Stimulated activated CD8-positive, alpha-beta memory T cell treated with anti-CD3 and anti-CD28 coated beads, Interleukin-7, amount 100 ng/mL, for 48 hours (primary cell): ENCODE measurements at regions not wholly inside any gene's neighbourhood (a gene's known extent, or its start where the extent isn't known, plus 50 kb on each side); places are given as distances from the start of the nearest gene placed in this dataset.
"Not testable (repeated sequence)": the region's sequence is repeated elsewhere in the genome, so short reads cannot be mapped to it uniquely, and the experiment has no call there.

Experiments used
- DNase-seq, 2 donors: peaks; one replicate each; pipeline ENCODE4 v3.0.0-alpha.2; 2020; ENCODE audit warnings: low read depth in 1 of 2; ENCODE audit errors: extremely low read depth in 1 of 2

DNA sequence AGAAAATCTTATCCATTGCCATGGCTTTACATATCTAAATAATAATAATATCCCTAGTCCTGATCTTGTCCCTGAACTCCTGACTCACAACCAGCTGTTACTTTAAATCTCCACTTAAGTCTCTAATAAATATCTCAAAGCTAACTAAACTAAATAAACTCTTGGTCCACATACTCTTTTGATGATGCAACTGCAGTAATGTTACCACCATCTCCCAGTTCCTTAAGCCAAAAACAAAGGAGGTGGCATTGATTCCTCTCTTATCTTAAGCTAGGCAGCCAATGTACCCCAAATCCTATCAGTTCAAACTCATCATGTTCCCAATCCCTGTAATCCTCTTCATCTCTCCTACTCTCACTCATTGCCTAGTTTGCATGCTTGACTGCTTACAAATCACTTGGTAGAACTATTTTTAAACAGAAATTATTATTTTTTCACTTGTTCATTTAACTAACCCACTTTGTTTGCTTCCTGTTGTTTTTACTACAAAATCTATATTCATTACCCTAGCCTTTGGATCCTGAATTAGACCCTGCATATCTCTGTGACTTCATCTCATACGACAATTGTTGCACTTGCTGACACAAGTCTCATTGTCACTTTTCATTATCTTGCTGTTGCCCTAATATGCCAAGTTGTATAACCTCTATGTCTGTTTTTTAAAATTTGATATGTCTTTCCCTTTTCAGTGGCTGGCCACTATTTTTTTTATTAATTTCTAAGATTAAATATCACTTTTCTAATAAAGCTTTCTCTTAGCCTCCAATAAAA, 462.2 kb downstream of the ZPLD1 start:
- DNase-seq: no peak

DNA sequence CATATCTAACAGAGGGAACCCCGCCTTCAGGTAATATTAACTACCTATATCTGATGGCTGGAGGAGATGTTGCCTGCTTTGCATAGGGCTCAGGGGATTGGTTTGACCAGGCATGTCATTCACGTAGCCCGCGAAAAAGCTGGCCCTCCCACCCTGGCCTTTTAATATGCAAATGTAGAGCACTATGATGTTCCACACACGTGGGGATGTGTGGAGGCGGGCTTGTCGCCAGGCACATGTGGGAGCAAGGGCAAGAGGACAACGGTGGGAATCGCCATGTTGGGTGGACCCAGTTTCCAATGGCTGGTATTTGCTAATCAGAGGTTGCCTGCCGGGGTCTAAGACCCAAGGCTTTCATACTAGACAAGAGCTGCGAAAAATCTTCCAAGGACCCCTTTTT, 469.8 kb downstream of the ZPLD1 start:
- no peak for DNase-seq

DNA sequence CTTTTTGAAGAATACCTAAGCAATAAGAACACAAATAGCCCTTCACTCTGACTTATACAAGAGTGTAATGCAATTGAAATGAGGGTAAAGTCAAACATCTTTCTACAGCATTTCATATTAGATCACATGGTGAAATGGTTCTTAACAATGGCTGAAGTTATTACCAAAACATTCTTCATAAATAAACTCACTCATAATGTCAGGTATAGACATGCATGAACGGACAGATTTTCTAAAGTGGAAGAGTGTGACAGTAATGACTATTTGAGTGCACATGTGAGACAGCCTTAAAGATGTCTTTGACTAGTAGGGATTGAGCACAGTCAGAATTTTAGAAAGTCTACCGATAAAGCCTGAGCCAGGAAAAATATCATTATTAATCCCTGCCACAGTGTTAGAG, 471.0 kb downstream of the ZPLD1 start:
- DNase-seq: no peak

DNA sequence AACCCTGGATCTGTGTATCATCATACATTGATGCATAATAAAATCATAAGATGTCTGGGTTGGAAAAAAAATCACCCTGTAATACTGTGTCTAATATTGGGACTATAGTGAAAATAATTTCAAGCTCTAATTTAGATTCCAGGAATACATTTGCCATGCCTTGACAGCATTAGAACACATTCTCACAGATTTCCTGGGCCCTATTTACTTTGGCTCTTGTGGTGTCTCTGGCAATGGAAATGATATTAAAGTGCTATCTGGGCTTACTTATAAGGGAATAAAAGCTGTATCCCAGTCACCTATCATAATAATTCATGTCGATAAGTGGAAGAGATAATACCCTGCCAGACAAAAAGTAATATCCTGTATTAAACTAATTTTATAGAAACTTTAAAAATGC, 472.0 kb downstream of the ZPLD1 start:
- DNase-seq: no peak

DNA sequence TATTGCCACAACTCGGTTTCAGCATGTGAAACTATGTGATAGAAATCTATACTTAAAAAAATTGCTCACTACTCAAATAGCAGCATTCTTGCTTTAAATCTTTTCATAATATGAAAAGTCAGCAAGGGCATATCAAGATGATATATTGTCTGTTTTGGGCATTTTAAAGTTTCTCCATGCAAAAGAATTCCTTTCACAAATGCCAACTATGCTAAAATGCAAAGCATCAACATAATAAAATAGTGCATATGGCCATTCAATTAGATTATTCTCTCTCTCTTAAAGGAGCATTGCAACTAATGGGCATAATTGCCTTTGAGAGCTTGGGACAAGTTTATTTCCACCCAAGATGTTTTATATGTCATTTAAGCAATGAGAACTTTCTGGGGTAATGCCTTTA, 475.1 kb downstream of the ZPLD1 start:
- DNase-seq: no peak

DNA sequence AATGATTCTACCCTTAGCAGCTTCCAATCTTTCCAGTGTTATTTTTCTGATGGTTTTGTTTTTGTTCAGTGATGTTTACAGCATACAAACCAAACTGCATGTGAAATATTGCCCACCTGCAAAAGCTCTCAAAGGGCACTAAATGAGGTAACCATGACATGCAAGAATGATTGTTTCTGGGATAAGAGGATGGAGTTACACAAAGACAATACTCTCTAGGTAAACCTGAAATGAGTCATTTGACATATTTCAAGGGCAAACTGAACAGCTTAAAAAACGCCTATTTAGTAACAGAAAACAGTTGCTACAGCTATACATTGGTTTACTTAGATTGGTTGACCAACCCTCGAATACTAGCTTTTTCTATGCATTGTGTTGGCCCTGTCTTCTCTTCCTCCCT, 481.7 kb downstream of the ZPLD1 start:
- no peak for DNase-seq

DNA sequence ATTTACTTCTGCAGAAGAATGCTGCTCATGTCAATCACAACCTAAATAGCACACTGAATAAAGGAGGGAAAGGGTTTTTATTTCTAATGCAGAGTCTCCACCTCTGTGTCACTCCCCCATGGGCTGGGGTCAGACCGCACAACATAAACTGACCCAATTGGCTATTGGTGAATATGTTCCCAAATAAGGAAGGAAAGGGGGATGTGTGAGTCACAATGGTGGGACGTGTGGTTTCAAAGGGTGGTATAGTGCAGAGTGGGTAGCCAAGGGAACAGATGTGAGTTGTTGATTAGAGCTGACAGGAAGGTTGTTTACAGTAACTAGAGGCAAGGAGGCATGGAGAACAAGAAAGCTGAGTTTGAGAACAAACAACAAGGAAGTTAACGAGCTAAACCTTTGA, 491.8 kb downstream of the ZPLD1 start:
- DNase-seq: no peak

DNA sequence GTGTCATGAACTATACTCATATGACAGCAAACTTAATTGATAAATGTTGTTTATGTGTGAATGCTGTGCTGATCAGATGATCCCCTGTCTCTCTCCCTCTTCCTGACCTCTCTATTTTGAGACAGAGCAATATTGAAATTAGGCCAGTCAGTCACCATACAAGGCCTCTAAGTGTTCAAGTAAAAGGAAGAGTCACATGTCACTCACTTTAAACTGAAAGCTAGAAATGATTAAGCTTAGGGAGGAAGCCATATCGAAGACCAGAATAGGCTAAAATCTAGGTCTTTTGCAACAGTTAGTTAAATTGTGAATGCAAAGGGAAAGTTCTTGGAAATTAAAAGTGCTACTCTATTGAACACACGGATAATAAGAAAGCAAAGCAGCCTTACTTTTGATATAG, 498.6 kb downstream of the ZPLD1 start:
- DNase-seq: no peak

DNA sequence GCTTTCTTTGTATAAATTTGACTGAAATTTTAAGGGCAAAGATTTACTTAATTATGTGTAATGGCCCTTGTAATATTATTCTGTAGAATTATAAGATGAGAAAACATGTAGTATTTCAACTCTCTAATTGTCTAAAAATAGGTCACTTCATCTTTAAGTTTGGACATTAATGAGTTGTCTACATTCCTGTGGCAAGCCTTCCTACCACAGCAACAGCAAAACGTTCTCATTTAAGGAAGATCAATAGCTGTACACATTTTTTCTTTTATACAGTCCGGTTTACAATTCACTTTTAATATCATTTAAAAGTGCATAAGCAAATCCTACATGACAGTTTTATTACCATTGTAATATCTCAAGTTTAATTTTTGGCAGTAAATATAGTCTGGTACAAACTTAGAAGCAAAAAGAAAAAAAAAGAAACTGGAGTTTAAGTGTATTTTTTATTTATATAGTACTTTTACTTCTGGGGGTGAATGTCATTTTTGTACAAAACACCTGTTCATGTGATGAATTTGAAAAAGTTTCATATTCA, 501.8 kb downstream of the ZPLD1 start:
- no peak for DNase-seq

DNA sequence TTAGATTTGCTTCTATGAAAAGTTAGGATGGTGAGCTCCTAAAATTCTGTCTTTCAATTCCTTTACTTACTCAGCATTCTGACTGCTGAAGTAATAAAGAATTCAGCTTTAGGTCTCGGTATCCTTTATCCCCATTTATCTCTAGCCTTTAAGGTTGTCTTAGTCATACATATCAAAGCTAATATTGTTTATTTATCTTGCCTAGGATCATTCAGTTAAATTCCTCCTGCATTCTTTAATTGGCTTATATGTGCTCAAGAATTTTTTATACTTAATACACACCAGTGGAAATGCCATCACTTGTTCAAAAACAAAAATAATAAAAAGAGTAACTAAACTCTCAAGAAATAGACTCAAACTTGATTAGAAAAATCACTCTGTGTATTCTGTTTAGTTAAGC, 507.0 kb downstream of the ZPLD1 start:
- DNase-seq: no peak

DNA sequence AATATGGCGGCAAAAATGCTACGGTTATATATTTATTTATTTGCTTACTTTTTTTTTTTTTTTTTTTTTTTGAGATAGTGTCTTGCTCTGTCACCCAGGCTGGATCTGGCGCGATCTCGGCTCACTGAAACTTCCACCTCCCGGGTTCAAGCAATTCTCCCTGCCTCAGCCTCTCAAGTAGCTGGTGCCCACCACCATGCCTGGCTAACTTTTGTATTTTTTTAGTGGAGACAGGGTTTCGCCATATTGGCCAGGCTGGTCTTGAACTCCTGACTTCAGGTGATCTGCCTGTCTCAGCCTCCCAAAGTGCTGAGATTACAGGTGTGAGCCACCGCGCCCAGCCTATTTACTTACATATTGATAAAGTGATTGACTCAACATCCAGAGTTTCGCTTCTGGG, 511.6 kb downstream of the ZPLD1 start:
- not testable (repeated sequence) for DNase-seq

DNA sequence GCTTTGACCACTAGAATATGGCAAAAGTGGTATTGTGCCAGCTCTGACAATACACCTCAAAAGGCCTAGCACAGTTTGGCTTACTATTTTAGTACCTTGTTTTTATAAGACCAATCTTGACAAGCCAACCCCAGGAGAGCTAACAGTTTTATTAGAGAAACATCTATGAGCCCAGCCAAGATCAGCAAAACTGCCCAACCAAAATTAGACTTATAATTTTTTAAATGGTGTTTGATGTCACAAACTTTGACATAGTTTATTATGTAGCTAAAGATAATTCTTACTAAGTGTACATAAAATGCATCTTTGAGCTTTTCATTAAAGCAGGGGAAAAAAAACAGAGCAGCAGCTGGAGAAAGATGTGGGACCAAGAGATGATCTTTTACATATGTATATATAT, 537.5 kb downstream of the ZPLD1 start:
- no peak for DNase-seq

DNA sequence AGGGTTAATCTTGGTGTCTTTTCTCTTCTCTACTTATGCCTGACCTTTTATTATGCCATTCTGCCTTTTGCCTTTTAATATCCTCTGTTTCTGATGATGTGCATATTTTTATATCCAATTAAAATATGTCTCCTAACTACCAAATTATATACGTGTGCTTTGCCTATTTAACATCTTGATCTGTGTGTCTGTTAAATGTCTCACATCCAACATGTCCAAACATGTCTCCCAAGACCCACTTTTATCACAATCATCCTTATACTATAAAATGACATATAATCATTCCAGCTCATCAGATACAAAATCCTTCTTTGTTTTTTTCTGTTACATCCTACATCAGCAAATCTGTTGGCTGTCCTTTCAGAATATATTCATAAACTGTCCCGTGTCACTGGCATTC, 539.5 kb downstream of the ZPLD1 start:
- DNase-seq: no peak

DNA sequence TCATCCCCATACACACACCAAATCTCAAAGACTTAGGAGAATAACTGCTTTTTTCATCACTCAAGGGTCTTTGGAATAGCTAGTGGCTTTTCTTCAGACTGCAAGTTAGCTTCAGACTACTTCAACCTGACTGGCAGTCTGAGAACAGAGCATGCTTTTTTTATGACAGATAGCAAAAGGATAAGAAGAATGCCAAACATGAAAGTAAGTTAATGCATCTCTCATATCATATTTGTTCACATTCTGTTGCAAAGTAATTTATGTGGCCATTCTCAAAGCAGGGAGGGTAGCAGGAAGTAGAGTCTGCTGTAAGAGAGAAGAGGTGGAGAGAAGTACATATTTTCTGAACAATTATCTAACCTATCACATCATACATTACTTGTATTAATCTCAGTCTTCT, 544.4 kb downstream of the ZPLD1 start:
- DNase-seq: no peak

DNA sequence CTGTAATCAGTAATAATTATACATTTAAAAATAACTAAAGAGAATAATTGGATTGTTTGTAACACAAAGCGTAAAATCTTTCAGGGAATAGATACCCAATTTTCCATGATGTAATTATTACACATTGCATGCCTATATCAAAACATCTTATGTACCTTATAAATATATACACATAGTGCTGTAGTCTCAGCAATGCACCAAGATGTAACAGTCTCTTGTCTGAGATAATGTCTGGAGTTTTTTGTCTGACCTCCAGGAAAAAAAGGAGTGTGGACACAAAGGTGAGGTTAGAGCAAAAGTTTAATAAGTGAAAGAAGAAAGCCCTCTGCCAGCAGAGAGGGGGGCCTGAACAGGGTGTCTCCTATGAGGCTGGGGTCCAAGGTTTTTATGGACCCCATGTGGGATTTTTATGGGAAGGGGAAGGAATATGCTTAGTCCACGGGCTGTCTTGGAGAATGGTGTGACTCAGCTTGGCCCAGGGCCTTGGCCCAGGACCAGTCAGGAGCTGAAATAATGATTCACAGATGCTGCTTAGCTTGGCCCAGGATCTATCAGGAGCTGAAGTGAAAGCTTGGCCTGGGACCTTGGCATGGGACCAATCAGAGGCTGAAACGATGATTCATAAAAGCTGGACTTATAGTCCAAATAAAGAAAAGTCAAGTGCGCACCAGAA, 545.0 kb downstream of the ZPLD1 start:
- DNase-seq: no peak

DNA sequence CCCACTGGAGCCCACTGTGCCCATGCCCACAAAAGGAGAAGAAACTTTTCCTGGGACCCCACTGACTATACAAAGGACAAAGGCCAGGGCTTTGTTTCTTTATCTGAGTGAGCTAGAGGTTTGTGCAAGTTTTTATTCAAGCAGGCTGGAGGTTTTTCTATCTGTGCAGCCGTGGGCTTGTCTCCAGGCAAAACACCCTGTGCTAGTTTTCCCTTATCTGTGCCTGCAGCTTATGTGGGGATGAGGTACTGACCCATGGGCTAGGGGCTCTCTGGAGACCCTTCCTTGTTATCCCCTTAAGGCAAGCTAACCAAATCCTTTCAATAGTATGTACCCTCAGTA, 545.5 kb downstream of the ZPLD1 start:
- DNase-seq: no peak

DNA sequence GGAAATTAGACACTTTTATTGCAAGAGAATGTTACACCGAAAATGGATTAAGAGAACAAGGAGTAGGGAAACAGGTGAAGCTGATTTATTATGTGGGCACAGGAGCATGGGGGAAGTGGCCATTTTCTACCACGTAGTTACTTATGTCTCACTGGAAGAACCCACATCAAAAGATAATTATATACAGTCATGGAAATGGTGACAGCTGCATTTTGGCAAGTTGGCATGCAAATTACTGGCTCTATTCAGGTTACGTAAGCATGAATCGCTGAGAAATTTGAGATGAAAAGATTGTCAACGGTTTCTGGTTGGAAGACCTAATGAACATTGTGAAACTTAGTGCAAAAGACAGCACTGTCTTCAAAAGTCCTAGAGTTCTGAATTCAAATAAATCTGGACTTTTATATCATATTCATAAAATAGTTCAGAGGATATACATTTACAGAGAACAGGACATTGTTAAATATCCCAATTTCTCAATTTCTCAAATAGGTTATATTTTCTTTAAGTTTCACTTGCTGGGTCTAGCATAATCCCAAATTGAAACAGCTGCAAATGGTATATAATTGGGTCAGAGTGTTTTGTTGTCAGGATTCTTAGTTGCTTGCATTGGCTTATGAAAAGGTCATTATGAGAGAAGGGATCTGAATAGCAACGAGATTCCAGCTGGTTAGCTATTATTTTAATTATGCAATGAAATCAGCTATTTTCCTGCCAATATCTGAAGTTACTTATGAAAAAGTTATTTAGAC, 567.8 kb downstream of the ZPLD1 start:
- no peak for DNase-seq

DNA sequence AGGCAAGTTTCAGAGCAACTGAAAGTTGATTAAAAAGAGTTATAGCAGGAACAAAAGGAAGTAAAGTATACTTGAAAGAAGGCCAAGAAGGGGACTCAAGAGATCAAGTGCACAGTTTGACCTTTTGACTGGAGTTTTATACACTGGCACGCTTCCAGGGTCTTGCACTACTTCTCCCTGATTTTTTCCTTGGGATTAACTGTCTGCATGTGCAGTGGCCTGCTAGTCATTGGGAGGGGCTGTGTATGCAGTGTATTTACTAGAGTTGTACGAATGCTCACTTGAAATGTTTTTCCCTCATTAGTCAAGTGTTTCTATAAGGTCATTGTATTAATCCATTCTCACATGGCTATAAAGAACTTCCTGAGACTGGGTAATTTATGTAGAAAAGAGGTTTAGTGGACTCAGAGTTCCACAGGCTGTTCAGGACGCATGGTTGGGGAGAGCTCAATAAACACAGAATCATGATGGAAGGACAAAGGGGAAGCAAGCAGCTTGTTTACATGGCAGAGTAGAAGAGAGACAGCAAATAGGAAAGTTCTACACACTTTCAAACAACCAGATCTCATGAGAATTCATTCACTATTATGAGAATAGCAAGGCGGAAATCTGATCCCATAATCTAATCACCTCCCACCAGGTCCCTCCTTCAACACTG, 571.8 kb downstream of the ZPLD1 start:
- DNase-seq: no peak

DNA sequence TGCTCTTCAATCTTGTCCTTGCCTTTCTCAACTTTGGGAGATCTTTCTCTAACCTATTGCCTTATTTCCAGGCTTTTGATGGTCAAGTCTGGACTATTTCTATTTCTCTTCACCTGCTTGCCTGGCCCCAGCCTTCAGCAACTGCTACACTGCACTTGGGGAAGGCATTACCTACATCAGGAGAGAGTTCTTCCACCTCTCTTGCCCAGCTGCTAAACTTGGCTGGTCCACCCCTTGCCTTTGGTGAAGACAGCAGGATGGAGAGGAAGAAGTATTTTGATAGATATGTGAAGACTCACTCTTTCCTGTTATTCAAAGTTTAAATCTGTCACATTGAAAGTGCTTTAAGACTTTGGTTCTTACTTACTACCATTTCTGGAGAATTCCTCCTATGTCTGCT, 574.8 kb downstream of the ZPLD1 start:
- no peak for DNase-seq

DNA sequence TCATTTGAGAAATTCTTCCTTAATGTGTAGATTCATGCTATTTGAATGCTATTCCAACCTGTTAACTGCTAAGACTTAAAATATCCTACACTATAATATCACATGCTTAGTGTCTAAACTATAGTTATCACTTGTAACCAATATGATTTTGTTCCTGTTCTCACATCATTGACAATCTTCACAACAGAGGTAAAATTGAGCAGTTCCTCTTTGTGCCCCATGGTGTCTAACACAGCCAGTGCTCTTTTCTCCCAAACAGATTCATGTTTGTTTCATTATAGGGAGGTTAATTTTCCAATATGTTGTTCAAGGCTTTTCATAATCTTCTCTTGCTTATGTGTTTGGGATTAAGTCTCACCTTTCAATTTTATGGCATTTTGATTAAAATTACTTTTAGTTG, 591.1 kb downstream of the ZPLD1 start:
- DNase-seq: no peak

DNA sequence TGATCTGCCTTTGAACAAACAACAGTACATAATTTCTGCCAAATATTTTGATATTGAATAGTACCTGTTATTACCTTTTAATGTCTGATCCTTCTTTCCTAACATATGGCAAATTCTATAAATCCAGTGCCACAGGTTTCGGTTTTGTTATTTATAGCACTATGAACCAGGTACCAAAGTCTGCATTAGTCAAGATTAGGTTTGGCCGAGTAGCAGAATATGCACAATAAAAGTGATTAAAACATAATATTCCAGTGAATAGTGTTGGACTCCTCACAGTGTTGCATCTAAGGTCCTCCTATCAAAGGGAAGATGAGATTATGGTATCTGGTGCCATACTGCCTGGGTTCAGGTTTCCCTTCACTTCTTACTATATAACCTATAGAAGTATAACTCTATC, 599.0 kb downstream of the ZPLD1 start:
- no peak for DNase-seq
